GM18498 (cell line): ENCODE measurements at regions not wholly inside any gene's neighbourhood (a gene's known extent, or its start where the extent isn't known, plus 50 kb on each side); places are given as distances from the start of the nearest gene placed in this dataset.
"Not testable (repeated sequence)": the region's sequence is repeated elsewhere in the genome, so short reads cannot be mapped to it uniquely, and the experiment has no call there.

Experiments used
- ATAC-seq: cut with Tn5 transposase; IDR thresholded peaks from one replicate; pipeline ENCODE4 v1.9.1; 2021; ENCODE audit warnings: mild to moderate bottlenecking, moderate library complexity; ENCODE audit not compliant: unreplicated experiment

DNA sequence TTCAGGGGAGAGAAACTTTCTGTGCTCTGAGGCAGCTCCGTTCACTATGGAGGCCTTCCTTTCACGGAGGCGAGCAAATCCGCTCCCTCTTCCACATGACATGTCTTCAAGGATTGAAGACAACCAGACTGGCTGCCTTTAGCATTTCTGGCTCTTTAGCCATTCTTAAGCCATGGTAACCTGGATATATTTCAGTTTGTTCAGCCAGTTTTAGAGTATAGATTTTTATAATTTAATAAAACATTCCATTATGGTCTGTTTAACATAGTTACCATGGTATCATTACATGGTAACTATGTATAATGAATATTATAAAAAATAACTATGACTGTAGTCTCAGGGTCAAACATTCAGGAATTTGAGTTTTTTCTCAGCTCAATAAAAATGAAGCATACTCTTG, 54.2 kb upstream of the NFIA start:
- ATAC-seq, result no peak

DNA sequence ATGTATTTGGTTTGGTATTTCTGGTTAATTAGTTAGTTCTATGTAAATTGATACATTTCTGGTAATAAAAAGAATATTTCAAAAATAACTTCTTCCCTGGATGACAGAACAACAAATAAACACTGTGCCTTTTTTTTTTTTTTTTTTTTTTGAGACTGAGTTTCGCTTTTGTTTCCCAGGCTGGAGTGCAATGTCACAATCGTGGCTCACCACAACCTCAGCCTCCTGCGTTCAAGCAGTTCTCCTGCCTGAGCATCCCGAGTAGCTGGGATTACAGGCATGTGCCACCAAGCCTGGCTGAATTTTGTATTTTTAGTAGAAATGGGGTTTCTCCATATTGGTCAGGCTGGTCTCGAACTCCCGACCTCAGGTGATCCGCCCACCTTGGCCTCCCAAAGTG, 64.3 kb upstream of the NFIA start:
- not testable (repeated sequence) for ATAC-seq

DNA sequence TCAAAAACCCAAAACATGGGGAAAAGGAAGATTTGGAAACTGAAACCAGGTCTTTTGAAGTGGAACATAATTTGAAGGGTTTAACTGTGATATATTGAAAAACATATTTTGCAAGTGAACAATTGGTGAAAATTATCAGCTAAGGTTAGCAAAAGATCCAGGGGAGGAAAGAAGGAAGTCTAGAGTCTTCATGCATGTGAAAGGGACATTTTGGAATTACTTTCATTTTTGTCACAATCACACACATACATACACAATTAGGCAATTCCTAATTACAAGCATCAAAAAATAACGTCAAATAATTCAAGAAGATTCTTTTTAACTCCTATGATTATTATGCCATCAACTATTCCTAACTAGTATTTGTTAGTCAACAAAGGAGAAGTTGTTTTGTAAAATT, 64.7 kb upstream of the NFIA start:
- ATAC-seq, result no peak

DNA sequence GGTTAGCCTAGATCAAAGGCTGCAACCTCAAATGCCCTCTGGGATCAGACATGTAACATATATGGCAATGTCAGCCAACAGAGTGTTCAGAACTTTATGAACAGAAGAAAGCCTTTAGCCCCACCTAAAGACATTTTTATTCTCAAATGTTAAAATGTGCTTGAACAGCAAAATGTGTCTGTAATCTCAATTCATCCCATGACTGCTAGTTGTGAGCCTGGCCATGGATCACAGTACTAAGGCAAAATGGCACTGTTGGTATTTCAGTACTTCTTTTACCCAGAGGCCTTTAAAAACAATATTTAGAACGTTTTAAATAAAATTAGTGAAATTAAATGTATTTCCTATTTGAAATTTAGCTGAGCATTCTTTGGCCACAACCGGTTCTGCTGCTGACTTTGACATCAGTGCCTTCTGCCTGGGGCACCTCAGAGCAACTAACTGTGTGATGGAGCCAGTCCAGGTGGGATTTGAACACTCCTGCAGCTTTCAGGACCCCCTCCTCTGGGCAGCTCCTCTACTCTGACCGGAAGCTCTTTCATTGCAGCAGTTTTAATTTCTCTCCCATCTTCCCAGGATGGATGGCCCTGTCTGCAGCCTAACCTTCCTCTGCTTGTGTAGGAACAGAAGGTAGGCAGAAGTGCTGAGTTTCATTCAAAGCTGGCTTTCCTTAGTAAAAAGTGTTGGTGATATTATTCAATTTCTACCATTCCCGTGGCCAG, 68.3 kb upstream of the NFIA start:
- no peak for ATAC-seq

DNA sequence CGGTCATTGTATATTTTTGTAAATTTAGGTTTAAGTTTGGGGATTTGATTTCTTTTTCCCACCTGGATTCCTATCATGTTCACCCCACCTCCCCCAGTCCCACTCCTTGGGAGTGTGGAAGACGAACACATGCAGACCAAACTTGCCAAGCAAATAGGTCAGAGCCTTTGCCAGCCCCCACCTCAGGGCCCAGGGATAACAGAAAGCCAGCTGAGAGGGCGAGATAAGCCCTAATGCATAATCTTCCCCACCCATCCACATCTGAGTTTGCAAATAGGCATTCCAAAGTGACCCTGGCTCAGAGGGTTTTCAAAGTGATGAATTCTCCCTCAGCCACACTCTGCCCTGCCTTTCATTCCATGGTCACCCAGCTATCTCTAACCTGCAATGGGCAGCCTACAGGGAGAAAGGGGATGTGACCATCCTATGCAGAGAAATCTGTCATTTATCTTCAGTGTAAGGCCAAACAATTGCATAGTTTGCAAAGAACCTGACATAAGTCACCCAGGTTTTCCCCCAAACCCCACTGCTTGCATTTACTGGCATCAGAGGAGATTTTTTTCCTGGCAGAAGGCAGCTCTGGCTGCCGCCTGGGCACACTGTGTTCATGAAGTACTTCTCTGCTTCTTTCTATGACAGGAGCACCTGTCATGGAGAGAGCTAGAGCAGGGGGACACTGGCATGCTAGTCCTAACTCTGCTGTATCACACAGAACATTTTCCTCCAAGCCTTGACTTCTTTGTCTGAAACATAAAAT, 69.0 kb upstream of the NFIA start:
- ATAC-seq, result no peak

DNA sequence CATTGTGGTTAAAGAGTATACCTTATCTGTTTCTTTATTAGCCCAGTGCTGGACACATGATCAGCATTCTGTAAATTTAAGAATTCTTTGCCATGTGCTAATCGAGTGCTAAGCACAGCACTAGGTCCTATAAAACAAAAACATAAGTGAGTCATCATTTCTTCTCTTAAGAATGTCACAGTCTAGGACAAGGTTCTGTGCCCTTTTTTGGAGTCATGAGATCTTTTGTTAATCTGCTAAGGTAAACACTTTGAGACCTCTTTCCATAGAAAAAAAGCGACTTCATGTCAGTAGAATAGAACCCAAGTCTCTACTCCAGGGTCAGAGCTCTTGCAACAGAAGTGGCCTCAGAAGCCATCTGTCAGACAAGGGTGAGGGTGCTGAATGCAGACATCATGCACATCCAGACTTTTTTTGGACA, 70.0 kb upstream of the NFIA start:
- ATAC-seq, result no peak

DNA sequence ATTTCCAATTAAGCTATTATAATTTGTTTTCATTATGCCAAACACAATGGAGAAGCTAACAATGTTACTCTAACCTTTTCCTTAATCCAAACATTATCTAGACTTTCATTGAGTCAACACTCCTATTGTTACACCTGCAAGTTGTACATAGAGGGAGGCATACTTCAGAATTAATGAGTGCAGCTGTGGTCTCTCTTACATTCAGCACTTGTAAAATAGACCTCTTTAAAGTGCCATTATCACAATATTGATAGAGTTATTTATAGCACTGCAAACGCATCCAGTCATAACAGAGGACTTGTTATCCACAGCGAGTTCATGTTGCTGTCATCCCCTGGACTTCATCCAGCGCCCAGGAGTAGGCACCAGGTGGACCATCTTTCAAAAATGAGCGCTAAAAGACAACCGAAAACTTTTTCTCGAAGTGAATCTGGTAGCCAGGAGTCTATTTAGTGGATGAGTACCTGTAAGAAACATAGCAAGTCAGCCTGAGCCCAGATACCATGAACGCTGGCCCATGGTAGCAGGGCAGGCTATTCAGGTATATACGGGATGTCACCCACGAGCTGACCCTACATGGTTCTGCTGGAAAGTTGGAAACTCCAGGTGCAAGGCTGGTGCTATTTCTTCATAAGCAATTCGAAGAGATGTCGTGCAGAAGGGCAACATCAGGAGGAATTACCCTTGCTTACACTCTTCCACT, 70.6 kb upstream of the NFIA start:
- no peak for ATAC-seq

DNA sequence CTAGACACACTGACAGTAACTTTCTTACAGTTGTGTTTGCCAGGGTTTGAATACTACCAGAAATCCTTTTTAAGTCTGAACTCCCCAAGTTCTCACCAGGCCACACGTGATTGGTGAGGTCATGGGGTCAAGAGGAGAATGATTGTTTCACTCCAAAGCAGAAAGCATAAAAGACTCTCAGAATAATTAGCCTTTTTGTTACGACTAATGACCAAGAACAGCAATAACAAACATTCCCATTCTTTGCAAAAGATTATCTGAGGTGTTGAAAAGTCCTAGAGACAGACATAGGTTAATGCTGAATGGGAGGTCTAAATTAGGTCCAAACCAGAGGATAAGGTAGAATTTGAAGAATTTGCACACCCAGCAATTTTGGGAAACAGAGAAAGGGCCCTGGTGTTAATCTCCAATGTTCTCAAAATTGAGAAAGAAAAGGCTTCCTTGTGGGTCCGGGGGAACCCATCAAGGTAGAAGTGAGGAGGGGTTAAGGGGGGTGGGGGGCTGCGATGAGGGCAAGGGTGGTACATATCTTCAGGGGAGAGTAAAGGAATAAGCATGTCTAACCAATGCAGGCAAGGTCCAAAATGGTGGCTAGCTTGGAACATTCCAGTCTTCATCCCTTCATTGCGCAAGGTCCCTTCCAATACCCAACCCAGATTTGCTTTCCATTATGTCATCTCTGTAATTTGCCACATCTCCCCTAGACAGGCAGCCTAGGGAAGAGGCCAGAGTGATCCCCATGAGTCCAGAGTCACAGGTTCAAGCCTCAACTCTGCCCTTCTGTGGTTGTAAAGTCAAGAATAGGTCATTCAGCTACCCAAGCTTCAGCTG, 74.6 kb upstream of the NFIA start:
- ATAC-seq, result no peak

DNA sequence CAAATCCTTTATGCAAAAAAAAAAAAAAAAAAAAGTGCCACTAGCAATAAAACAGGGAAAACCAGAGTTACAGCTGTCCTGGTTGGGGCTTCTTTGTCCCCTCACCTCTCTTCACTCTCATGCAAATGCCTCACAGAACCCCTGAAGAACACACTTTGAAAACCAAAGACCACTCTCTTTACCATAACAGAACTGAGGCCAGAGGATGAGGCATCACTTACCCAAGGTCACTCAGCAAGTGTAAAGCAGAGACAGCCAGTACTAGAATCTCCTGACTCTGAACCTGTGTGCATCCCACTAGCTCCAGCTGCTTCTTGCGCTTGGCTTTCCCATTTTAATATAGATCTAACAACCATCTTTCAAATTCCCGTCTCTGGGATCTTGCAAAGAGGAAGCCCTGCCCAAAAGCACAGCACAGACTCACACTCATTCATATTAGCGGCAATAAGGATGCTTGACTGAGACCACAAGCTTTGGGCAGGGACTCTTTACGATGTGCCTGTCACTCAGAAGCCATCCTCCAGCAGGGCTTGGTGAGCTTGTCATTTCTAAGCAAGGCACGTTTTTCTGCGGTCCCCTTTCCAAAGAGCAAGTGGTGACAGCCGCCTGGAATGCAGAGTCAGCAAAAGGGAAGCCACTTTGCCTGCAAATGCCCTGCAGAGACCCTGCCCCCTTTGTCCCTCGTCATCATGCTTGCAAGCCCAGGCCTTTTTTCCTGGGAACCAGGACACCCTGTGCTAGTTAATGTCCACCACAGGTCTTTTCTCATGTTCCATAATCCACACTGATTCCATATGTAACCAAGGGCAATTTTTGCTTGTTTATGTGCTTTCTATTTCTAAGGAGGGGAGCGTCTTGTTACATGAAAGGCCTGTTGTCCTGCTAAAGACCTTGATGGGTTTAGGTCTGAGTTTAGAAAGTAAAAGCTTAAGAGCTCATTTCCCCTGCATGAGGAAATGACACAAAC, 76.5 kb upstream of the NFIA start:
- no peak for ATAC-seq

DNA sequence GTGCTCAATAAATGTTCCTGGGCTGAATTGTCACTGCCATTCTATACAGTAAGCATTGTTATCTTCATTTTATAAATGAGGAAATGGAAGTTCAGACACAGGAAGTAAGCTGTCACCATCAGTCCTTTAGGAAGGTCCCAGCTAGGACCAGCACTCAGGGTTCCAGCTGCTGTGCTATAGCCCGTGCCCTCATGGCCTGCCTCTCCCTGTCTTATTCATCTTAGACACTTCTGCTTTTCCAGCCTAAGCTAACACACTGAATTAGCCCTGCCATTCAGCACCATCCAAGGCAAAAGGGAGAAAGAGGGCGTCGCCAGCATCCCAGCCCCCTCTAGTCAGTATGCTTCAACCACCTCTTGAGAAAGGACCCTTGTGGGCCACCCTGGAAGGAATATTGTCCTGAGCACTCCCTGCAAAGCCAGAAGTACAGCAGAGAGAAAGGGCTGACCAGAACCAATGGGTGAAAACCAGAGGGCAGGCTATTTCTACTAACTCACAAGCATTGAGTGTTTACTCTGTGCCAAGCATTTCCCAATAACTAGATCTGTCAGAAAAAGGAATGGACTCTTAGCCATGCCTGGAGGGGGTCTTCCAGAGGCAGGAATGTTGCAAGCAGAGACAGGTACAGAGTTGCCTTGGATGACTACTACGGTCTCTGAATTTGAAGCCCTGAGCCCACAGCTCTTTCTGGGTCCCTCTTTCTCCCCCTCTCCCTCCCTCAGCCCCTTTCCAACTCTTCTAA, 77.9 kb upstream of the NFIA start:
- no peak for ATAC-seq

DNA sequence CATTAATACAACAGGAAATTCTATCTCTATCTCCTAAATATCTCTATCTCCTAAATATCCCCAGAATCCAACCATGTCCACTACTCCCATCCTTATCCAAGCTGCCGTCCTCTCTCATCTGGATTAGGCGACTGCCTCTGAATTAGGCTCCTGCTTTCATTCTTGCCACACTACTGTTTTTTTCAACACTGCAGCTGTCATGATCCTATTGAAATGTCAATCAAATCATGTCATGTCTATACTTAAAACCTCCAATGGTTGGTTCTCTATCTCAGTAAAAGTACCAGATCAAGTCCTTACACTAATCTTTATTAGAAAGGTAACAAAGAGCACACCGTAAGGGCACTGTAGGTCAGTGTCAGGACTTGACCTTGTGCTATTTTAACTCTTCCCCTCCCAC, 82.0 kb upstream of the NFIA start:
- no peak for ATAC-seq

DNA sequence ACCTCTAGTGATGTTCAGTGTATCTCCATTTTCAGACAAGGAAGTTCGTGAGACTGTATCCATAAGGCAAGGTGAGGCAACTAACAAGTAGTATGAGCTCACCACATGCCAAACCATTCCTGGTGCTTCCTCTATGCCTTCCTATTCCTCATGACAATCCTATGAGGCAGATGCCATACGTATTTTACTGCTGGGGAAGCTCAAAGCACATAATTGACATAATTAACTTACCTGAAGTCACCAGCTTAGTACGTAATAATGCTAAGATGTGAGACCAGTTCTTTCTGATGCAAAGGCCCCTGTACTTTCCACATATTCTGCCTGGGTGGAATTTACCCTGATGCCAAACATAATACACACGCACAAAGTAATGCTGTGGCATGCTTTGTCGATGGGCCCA, 83.6 kb upstream of the NFIA start:
- no peak for ATAC-seq

DNA sequence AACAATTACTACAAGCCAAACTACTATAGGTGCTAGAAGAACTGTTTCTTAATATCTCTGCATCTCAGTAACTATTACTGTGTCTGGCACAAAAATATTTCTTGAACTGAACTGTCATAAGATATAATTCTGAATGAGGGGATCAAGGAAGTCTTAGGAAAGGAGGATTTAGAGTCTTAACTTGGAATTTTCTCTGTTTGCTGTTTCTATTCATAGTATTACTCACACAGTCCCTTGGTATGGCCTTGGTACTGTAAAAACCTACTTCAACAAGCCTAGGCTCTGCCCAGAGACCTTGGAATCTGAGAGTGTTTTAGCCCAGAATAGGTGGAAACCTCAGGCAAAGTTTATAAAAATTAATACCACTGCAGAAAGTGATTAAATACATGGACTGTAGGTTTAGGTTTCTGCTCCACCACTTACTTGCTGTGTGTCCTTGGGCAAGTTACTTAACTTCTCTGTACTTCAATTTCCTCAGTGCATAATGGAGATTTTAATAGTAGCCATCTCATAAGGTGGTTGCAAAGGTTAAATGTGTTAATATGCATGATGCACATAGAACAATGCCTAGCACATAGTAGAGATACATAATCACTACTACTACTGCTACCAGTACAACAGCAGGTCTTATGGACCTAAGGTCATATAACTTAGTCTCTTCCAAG, 87.4 kb upstream of the NFIA start:
- ATAC-seq, result no peak

DNA sequence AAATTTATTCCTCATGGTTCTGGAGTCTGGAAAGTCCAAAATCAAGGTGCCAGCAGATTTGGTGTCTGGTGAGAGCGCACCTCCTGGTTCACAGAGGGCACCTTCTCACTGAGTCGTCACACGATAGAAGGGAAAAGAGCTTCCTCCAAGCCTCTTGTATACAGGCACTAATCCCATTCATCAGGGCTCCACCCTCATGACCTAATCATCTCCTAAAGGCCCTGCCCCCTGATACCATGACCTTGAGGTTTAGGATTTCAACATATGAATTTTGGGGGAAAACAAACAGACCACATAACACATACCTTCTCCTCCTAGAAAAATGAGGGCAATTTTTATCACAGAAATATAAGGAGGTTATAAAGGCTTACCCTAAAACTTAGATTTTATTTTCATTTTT, 88.0 kb upstream of the NFIA start:
- ATAC-seq, result no peak

DNA sequence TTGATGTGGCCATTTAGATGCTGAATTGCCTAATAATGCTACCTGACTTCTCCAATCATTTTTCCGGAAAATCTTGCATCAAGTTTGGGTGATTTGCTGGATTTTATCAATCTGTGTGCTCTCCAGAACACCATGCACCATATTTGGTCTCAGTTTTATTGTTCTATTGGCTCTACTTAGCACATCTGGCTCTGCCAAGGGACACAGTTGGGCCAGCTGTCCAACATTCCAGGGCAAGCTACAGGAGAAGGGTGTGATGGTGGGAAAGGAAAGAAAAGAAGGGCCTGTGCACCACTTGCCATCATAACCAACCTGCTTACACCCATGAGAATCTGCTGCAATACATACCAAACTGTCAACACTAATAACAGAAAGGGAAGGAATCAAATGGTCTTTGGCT, 90.2 kb upstream of the NFIA start:
- ATAC-seq, result no peak

DNA sequence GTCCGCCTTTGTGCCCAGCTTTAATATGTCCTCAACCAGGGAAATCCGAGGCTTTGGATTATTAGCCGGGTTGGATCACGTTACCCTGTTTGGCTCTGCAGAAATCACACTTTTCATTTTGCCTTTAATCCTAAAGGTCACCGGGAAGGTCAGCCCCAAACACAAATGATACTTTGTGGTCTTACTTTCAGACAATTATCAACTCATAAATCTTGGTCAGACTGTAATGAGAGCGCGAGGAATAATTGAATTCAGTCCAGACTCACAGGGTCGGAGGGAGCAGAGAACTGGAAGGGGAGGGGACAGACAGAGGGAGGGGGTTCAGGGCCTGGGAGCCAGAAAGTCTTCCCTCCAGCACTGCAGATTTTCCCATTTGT, 91.7 kb upstream of the NFIA start:
- no peak for ATAC-seq

DNA sequence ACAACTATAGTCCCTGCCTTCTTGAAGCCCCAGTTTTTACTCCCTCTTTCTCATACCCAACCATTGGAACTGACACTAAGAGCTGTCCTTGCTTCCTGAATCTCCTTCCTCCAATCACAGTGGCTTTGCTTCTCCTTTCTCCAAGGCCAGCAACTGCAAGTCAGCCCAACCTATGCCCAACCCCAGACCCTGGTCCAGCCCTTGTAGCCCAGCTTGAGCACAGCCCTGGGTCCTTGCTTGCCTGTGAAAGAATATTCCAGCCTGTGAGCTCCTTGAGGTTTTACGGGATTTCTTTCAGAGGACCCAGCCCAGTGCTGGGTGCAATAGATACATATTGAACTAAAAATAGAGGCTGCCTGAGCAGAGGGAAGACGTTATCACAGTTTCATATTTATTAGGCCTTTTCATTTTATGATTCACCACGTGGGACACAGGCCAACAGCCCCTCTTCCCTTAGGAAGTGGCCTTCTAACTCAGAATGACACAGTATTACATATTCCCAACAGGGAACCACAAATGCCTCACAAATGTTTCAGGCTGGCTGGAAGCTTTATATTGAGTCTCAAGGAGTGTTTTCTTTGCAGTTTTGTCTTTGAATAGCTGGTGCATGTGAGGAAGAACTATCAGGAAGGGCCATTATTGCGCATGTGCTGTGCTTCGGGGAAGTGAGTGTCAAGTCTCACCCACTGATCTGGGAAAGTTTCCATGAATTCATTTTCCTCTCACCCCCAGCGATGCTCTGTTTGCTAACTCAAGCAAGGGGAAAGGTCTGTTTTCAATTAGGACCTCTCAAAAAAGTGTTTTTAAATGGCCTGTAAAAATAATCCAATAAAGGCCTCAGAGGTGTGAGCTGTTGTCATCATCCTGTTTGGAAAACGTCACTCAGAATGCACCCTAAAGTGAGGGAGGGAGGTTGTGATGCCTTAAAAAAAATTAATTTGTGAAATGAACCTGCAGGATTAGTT, 92.3 kb upstream of the NFIA start:
- ATAC-seq, result no peak

DNA sequence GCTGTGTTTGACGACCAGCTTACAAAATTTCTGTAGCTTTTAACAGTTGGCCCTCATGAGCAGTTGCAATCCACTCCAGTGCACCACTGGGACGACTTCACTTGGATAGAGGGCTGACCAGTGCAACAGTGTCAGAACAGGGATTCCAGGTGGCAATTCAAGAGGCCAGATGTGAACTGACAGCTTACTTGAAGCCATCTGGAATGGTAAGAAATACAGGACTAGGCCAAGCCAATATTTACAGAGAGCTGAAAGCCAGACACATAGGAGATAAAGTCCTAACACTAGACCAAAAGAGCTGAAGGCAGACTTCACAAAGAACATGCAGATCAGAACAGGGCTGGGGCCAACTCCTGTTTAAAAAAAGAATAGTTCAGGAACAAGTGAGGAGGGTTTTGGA, 93.5 kb upstream of the NFIA start:
- no peak for ATAC-seq
